Neural progenitor cell (in vitro differentiated cells): ENCODE measurements at regions not wholly inside any gene's neighbourhood (a gene's known extent, or its start where the extent isn't known, plus 50 kb on each side); places are given as distances from the start of the nearest gene placed in this dataset.

ENCODE experiments used
- CTCF ChIP-seq: fragments of 200-600 bp; sonication (generic); IDR thresholded peaks from 2 replicates; pipeline ENCODE4 v1.5.1; 2017; ENCODE audit warnings: antibody characterized with exemption, mild to moderate bottlenecking
- EZH2 ChIP-seq: fragments of 200-600 bp; sonication (generic); IDR thresholded peaks from 2 replicates; pipeline ENCODE4 v1.6.1; 2017; ENCODE audit warnings: antibody characterized with exemption, mild to moderate bottlenecking, moderate library complexity

- TF ChIP-seq EZH2, result no peak
- TF ChIP-seq CTCF, result no peak
Measured at GRCh38 chr2:147739508-147739907, 105.3 kb upstream of the ACVR2A start.
